Brain microvascular endothelial cell (primary cell): ENCODE measurements at regions not wholly inside any gene's neighbourhood (a gene's known extent, or its start where the extent isn't known, plus 50 kb on each side); places are given as distances from the start of the nearest gene placed in this dataset.

Source experiments
- DNase-seq: peaks from one replicate; pipeline ENCODE4 v3.0.0-alpha.2; 2020
- H3K27ac ChIP-seq: fragments of 250-450 bp; sonication (Bioruptor Pico); 2 replicates; pipeline ENCODE4 v1.5.1; 2020; ENCODE audit warnings: mild to moderate bottlenecking, moderate library complexity
- H3K27me3 ChIP-seq: fragments of 250-450 bp; sonication (Bioruptor Pico); replicated peaks from 2 replicates; pipeline ENCODE4 v1.5.1; 2020; ENCODE audit warnings: mild to moderate bottlenecking
- H3K36me3 ChIP-seq: fragments of 250-450 bp; sonication (Bioruptor Pico); replicated peaks from 2 replicates; pipeline ENCODE4 v1.5.1; 2020; ENCODE audit warnings: mild to moderate bottlenecking
- H3K4me3 ChIP-seq: 2 replicates; pipeline ENCODE4 v1.5.1; 2011; ENCODE audit warnings: low read depth, mild to moderate bottlenecking, control low read depth, low read length, moderate library complexity
- in situ Hi-C: cut with HindIII; loops from 2 replicates; pipeline ENCODE4 v1.10.0; 2017; ENCODE audit warnings: low sequenced_read_pairs, low pct_ligation_motif_present
- TF ChIP-seq, protein P1 (sequence below): IDR thresholded peaks from 2 replicates; pipeline ENCODE4 v1.5.1; 2011; ENCODE audit warnings: low read depth, mild to moderate bottlenecking, moderate library complexity, low read length, control low read depth, inconsistent platforms; ENCODE audit errors: missing control alignments

GRCh38 chr7:149714081-149714909 lies 59.1 kb downstream of the ZNF467 start:
- peak; percentile 70 for DNase-seq
- TF ChIP-seq, protein P1, sequence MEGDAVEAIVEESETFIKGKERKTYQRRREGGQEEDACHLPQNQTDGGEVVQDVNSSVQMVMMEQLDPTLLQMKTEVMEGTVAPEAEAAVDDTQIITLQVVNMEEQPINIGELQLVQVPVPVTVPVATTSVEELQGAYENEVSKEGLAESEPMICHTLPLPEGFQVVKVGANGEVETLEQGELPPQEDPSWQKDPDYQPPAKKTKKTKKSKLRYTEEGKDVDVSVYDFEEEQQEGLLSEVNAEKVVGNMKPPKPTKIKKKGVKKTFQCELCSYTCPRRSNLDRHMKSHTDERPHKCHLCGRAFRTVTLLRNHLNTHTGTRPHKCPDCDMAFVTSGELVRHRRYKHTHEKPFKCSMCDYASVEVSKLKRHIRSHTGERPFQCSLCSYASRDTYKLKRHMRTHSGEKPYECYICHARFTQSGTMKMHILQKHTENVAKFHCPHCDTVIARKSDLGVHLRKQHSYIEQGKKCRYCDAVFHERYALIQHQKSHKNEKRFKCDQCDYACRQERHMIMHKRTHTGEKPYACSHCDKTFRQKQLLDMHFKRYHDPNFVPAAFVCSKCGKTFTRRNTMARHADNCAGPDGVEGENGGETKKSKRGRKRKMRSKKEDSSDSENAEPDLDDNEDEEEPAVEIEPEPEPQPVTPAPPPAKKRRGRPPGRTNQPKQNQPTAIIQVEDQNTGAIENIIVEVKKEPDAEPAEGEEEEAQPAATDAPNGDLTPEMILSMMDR, result no peak
- Histone ChIP-seq H3K4me3 (peak overlapping the region; percentile 70), H3K27ac (no peak overlapping the region), H3K27me3 (no peaks in the 10 kb centered on the region), H3K36me3 (no peaks in the 10 kb centered on the region)
- in situ Hi-C loops, result no loop called here

DNA sequence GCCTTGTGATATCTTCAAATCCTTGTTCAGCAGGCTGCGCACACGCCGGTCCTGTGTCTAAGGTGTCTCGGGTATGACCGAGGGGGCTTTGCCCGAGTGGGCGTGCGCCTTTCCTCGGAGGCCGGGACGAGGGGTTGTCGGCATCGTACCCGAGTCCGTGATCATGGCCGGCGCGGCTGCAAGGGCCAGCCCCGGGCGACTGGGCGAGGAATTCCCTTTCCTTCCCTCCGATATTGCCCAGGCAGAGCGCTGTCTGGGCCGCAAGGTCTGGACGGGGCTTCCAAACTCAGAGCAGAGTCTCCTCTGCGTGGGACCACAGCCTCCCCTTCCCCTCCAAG lies 59.7 kb downstream of the ZNF467 start:
- in situ Hi-C loops, result no loop called here
- H3K4me3 ChIP-seq, result no peak overlapping the region
- DNase-seq, result no peak
- TF ChIP-seq, protein P1, result no peak
- H3K36me3 ChIP-seq, result no peaks in the 10 kb centered on the region
- no peak overlapping the region for H3K27ac ChIP-seq
- no peaks in the 10 kb centered on the region for H3K27me3 ChIP-seq

DNA sequence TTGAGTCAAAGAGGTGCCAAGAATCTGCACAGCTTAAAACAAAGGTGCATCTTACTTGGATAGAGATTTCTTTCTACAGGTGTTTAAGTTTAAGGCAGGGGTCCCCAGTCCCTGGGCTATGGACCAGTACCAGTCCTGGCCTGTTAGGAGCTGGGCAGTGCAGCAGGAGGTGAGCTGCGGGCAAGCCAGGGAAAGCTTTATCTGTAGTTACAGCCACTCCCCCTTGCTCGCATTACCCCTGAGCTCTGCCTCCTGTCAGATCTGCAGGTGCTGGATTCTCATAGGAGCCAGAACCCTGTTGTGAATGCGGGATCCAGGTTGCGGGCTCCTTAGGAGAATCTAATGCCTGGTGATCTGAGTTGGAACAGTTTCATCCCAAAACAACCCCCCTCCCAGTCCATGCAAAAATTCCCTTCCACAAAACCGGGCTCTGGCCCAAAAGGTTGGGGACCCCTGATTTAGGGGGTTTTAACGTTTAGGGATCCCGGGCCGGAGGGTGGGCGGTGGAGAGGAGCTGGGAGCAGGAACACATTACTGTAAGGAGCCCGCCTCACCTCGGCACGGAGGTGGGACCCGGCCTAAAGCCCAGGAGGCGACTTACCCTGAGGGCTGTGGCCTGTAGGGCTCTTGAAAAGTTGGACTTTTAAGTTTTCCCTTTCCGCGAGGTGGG lies 60.2 kb downstream of the ZNF467 start:
- in situ Hi-C loops, result no loop called here
- Histone ChIP-seq H3K27me3 (no peaks in the 10 kb centered on the region), H3K36me3 (no peaks in the 10 kb centered on the region), H3K27ac (no peak overlapping the region), H3K4me3 (no peak overlapping the region)
- TF ChIP-seq, protein P1, result no peak
- no peak for DNase-seq

GRCh38 chr7:149708026-149708425 lies 65.4 kb downstream of the ZNF467 start:
- TF ChIP-seq, protein P1, result no peak
- DNase-seq, result no peak
- Histone ChIP-seq H3K27ac (no peak overlapping the region), H3K36me3 (no peaks in the 10 kb centered on the region), H3K27me3 (no peaks in the 10 kb centered on the region), H3K4me3 (no peak overlapping the region)
- in situ Hi-C loops, result no loop called here

DNA sequence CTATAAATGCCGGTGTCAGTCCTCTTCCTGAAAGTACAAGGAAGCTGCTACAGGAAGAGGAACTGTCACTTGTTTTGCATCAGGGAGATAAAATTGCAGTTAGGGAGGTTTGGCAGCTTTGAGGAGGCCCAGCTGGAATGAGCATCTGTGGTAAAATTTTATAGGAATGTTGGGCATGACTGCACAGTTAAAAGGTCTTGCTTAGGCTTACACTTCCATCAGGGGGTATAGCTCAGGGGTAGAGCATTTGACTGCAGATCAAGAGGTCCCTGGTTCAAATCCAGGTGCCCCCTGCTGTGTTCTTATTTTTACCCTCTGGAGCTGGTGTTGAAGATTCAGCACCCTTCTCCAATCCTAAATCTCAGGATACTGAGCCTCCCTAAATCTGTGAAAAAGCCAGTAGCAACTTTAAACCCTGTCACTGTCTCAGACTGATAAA lies 65.9 kb downstream of the ZNF467 start:
- Histone ChIP-seq H3K27ac (no peak overlapping the region), H3K4me3 (no peak overlapping the region), H3K36me3 (no peaks in the 10 kb centered on the region), H3K27me3 (no peaks in the 10 kb centered on the region)
- TF ChIP-seq, protein P1, result no peak
- DNase-seq, result no peak
- in situ Hi-C loops, result no loop called here
